HepG2 (cell line): ENCODE measurements at regions not wholly inside any gene's neighbourhood (a gene's known extent, or its start where the extent isn't known, plus 50 kb on each side); places are given as distances from the start of the nearest gene placed in this dataset.

Experiments used
- ATAC-seq: fragments of 200-7000 bp; cut with Tn5 transposase; 3 replicates; pipeline ENCODE4 v1.9.1; 2020; ENCODE audit warnings: mild to moderate bottlenecking, moderate library complexity
- BruUV-seq: library from RNA; stranded (reverse); fragments of 400-500 nt; replicated peaks from 2 replicates; lab custom pipeline; 2021; lab: Mats Ljungman, UMichigan
- CTCF ChIA-PET: fragments of 300-600 bp; formaldehyde crosslinking; extraction: SDS; loops from one replicate; lab custom pipeline; 2021; ENCODE audit warnings: low total read pairs, inconsistent platforms, low intra/inter-chr PET ratio; lab: Yijun Ruan, JAX
- POLR2A ChIA-PET: fragments of 350-600 bp; sonication (Branson Sonifier 250); formaldehyde crosslinking; loops from one replicate; lab custom pipeline; 2020; ENCODE audit warnings: antibody characterized with exemption, inconsistent platforms; lab: Yijun Ruan, JAX
- DNase-seq: peaks from one replicate; pipeline ENCODE4 v3.0.0-alpha.2; 2015; ENCODE audit warnings: low spot score
- FAIRE-seq: peaks from 3 replicates; lab custom pipeline; 2011; peaks lifted over from hg19 to GRCh38; lab: Jason Lieb, UNC
- H2AFZ ChIP-seq: one replicate; pipeline ENCODE4 v1.6.1; 2011; ENCODE audit warnings: low read length, inconsistent platforms
- H3K27ac ChIP-seq: fragments of 300-600 bp; 3 replicates; pipeline ENCODE4 v1.8.0; 2011; ENCODE audit warnings: mixed run types, mild to moderate bottlenecking, mixed read lengths, low read length, inconsistent platforms; ENCODE audit not compliant: insufficient read depth; ENCODE audit errors: extremely low read length
- H3K27me3 ChIP-seq, 2 experiments: fragments of 200-600 bp in 1 of 2; 2 replicates in 1 of 2; 3 replicates in 1 of 2; pipeline versions ENCODE4 v1.6.0 to v1.8.0; 2011; ENCODE audit warnings: low read length in 2 of 2, mild to moderate bottlenecking in 2 of 2, moderate library complexity in 2 of 2, inconsistent platforms in 1 of 2; ENCODE audit not compliant: insufficient read depth in 2 of 2, control insufficient read depth in 1 of 2
- H3K36me3 ChIP-seq, 2 experiments: fragments of 200-600 bp in 1 of 2; replicated peaks in 1 of 2; 2 replicates in 1 of 2; 3 replicates in 1 of 2; pipeline versions ENCODE4 v1.5.1 to v1.8.0; 2011; ENCODE audit warnings: low read length in 2 of 2, inconsistent platforms in 1 of 2; ENCODE audit not compliant: insufficient read depth in 2 of 2, control insufficient read depth in 1 of 2
- H3K4me1 ChIP-seq: 2 replicates; pipeline ENCODE4 v1.5.1; 2012; ENCODE audit warnings: low read length, inconsistent platforms; ENCODE audit not compliant: insufficient read depth
- H3K4me2 ChIP-seq: 2 replicates; pipeline ENCODE4 v1.6.0; 2011; ENCODE audit warnings: low read depth, low read length, inconsistent platforms
- H3K4me3 ChIP-seq, 3 experiments: fragments of 200-600 bp in 1 of 3; sonication (generic), shearing (Covaris generic) in 1 of 3; replicated peaks in 1 of 3; 2 replicates each; pipeline ENCODE4 v1.5.1; 2011 to 2016; ENCODE audit warnings: low read length in 3 of 3, inconsistent platforms in 2 of 3, low read depth in 2 of 3, mild to moderate bottlenecking in 2 of 3, control low read depth in 1 of 3, mixed read lengths in 1 of 3; ENCODE audit not compliant: insufficient read depth in 1 of 3
- H3K79me2 ChIP-seq: one replicate; pipeline ENCODE4 v1.6.1; 2011; ENCODE audit warnings: low read length, inconsistent platforms; ENCODE audit not compliant: insufficient read depth
- H3K9ac ChIP-seq: 2 replicates; pipeline ENCODE4 v1.6.0; 2011; ENCODE audit warnings: mild to moderate bottlenecking, low read depth, low read length, inconsistent platforms; ENCODE audit not compliant: insufficient read depth
- H3K9me3 ChIP-seq: 2 replicates; pipeline ENCODE4 v1.5.1; 2012; ENCODE audit warnings: mild to moderate bottlenecking, low read length
- H4K20me1 ChIP-seq: 2 replicates; pipeline ENCODE4 v1.6.0; 2011; ENCODE audit warnings: inconsistent platforms, mild to moderate bottlenecking, low read length, moderate library complexity; ENCODE audit not compliant: insufficient read depth
- FOXJ3 ChIP-seq: sonication (generic); formaldehyde crosslinking; IDR thresholded peaks from 2 replicates; pipeline ENCODE4 v1.4.0; 2020; ENCODE audit warnings: missing genetic modification reagents, mild to moderate bottlenecking, borderline replicate concordance
- KAT7 ChIP-seq: IDR thresholded peaks from 2 replicates; pipeline ENCODE4 v1.6.1; 2018; ENCODE audit warnings: borderline replicate concordance, missing compliant biosample characterization
- LRRFIP1 ChIP-seq: sonication (generic); formaldehyde crosslinking; conservative IDR thresholded peaks from 2 replicates; pipeline ENCODE4 v1.4.0; 2020; ENCODE audit warnings: missing genetic modification reagents
- ZNF136 ChIP-seq: sonication (generic); formaldehyde crosslinking; IDR thresholded peaks from 2 replicates; pipeline ENCODE4 v1.8.1; 2022; ENCODE audit warnings: low read depth, mild to moderate bottlenecking, moderate library complexity, missing genetic modification reagents
- WGBS: methylation state at CpG from one replicate; pipeline ENCODE4 v1.1.6; 2017; ENCODE audit warnings: low lambda C conversion rate; 5-methylcytosine and 5-hydroxymethylcytosine counted together
- in situ Hi-C: cut with HindIII; loops from 2 replicates; pipeline ENCODE4 v1.10.0; 2017; ENCODE audit warnings: low pct_unique_long_range_greater_than_20kb; ENCODE audit not compliant: extremely low pct_ligation_motif_present
- intact Hi-C: fragments of 100-400 bp; cut with micrococcal nuclease; formaldehyde crosslinking; loops from one replicate; pipeline ENCODE4 v1.10.0; 2022; ENCODE audit not compliant: unreplicated experiment
- TF ChIP-seq, protein P1 (sequence below): sonication (generic); formaldehyde crosslinking; IDR thresholded peaks from 2 replicates; pipeline ENCODE4 v1.9.0; 2021; ENCODE audit warnings: mild to moderate bottlenecking, missing genetic modification reagents

DNA sequence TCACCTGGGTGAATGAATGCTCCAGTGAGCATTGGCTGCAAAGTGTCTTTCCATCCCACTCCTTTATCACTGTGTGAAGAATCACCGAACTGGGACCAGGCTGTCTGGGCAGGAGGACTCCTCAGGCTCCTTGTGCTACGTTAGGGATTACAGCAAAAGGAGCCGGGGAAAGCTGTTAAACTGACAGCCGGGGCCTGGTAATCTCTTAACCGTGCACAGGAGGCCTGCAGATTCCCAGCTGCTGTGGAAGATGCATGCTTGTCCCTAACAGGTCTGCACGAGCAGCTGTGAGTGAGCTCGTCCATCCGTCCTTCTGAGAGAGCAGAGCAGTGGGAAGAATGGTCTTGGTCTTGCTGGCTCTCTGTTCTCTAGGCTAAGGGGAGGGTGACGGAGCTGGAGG lies 231.5 kb downstream of the AACS start (continued):
- TF ChIP-seq, protein P1, sequence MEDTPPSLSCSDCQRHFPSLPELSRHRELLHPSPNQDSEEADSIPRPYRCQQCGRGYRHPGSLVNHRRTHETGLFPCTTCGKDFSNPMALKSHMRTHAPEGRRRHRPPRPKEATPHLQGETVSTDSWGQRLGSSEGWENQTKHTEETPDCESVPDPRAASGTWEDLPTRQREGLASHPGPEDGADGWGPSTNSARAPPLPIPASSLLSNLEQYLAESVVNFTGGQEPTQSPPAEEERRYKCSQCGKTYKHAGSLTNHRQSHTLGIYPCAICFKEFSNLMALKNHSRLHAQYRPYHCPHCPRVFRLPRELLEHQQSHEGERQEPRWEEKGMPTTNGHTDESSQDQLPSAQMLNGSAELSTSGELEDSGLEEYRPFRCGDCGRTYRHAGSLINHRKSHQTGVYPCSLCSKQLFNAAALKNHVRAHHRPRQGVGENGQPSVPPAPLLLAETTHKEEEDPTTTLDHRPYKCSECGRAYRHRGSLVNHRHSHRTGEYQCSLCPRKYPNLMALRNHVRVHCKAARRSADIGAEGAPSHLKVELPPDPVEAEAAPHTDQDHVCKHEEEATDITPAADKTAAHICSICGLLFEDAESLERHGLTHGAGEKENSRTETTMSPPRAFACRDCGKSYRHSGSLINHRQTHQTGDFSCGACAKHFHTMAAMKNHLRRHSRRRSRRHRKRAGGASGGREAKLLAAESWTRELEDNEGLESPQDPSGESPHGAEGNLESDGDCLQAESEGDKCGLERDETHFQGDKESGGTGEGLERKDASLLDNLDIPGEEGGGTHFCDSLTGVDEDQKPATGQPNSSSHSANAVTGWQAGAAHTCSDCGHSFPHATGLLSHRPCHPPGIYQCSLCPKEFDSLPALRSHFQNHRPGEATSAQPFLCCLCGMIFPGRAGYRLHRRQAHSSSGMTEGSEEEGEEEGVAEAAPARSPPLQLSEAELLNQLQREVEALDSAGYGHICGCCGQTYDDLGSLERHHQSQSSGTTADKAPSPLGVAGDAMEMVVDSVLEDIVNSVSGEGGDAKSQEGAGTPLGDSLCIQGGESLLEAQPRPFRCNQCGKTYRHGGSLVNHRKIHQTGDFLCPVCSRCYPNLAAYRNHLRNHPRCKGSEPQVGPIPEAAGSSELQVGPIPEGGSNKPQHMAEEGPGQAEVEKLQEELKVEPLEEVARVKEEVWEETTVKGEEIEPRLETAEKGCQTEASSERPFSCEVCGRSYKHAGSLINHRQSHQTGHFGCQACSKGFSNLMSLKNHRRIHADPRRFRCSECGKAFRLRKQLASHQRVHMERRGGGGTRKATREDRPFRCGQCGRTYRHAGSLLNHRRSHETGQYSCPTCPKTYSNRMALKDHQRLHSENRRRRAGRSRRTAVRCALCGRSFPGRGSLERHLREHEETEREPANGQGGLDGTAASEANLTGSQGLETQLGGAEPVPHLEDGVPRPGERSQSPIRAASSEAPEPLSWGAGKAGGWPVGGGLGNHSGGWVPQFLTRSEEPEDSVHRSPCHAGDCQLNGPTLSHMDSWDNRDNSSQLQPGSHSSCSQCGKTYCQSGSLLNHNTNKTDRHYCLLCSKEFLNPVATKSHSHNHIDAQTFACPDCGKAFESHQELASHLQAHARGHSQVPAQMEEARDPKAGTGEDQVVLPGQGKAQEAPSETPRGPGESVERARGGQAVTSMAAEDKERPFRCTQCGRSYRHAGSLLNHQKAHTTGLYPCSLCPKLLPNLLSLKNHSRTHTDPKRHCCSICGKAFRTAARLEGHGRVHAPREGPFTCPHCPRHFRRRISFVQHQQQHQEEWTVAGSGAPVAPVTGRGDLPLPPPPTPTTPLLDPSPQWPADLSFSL (CRISPR knock-in tag): no peak
- TF ChIP-seq KAT7 (CRISPR knock-in tag): no peak

DNA sequence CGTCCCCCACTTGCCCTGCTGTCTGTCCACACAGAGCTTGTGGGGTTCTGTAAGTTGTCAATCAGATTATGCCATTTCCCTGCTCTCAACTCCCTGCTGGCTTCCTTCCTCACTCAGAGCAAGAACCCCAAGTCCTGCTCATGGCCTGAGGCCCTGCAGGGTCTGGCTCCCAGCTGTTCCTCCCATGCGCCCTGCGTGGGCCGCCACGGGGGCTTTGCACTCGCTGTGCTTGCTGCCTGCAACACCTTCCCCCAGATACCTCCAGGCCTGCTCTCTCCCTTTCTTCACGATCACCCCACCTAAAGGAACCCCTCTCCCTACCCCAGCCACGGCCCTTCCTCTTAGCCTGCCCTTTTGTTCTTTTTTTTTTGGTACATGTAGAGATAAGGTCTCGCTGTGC lies 234.6 kb downstream of the AACS start:
- no peaks in the 10 kb centered on the region for H3K9me3 ChIP-seq
- in situ Hi-C loops: no loop called here
- H3K4me1 ChIP-seq: no peaks in the 10 kb centered on the region
- no peak overlapping the region for H2AFZ ChIP-seq
- no peak overlapping the region for H3K27ac ChIP-seq
- no peak for TF ChIP-seq FOXJ3 (CRISPR knock-in tag)
- TF ChIP-seq ZNF136 (CRISPR knock-in tag): no peak
- no peak for TF ChIP-seq LRRFIP1 (CRISPR knock-in tag)
- POLR2A ChIA-PET: no interaction called here
- DNase-seq: no peak
- no peaks in the 10 kb centered on the region for H3K79me2 ChIP-seq
- FAIRE-seq: no peak
- H3K36me3 ChIP-seq: no peaks in the 10 kb centered on the region
- no peak overlapping the region for H3K4me2 ChIP-seq
- under 1% methylated on average over 9 of the region's 9 CpGs for WGBS
- BruUV-seq: no TSS peak
- H3K4me3 ChIP-seq: no peak overlapping the region
- H3K9ac ChIP-seq: no peak overlapping the region
- peaks cover 4 to 36% of the 10 kb centered on the region in 2 experiments; a peak in 4 of 5 replicates for H3K27me3 ChIP-seq
- no peak for ATAC-seq
- H4K20me1 ChIP-seq: no peaks in the 10 kb centered on the region
- intact Hi-C loops: no loop called here
- CTCF ChIA-PET: no interaction called here
